ENCODE measurements at regions not wholly inside any gene's neighbourhood (a gene's known extent, or its start where the extent isn't known, plus 50 kb on each side); places are given as distances from the start of the nearest gene placed in this dataset.

DNA sequence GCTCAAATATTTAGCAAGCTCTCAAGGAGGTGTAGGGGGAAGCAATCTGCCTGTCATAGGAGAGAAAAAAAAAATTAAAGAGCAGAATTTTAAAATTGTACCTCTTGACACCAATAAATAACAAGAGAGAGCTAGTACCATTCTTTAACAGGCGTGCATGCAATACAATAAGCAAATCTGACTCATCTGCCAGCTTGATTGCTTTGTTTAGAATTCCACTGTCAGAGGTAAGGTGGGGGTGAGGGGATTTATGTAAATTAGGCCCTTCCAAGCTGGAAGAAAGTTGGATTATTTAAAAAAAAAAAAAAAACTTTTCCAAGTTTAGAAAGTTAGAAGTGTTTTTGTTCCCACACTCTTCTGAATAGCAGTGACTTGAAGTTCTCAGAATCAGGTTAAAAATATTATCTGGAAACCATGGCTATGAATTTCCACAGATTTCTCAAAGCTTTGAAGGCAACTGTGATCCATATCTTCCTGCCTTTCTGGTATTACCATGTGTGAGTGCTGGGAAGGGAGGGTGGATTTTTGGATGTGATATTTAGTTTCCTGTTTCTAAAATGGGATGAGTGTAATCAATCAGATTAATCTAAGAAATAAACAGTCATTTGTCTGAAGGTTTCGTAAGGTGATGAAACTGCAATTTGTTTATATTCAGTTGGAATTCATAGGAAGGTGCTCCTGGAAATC lies 477.5 kb downstream of the TLE4 start:
- TF ChIP-seq MYC (IDR thresholded peaks at IDR 0.05; ENCODE audit: low read depth, low read length) = no peak
- no peak for TF ChIP-seq MYC (CRISPR knock-in tag; IDR thresholded peaks at IDR 0.05; ENCODE audit: borderline replicate concordance, low read depth)
- TF ChIP-seq NBN (IDR thresholded peaks at IDR 0.05; ENCODE audit: low read depth) = no peak
- TF ChIP-seq ZNF512 (tag; IDR thresholded peaks at IDR 0.05) = no peak
- TF ChIP-seq SMARCA4 (IDR thresholded peaks at IDR 0.05) = no peak
- no peak for TF ChIP-seq CREB3L1 (IDR thresholded peaks at IDR 0.05; ENCODE audit: borderline replicate concordance, low read depth)
- no peak for TF ChIP-seq CHD2 (IDR thresholded peaks at IDR 0.05; ENCODE audit: low read depth, low read length)
- no peak for TF ChIP-seq GABPB2 (CRISPR knock-in tag; conservative IDR thresholded peaks at IDR 0.05)
- TF ChIP-seq, protein P1, sequence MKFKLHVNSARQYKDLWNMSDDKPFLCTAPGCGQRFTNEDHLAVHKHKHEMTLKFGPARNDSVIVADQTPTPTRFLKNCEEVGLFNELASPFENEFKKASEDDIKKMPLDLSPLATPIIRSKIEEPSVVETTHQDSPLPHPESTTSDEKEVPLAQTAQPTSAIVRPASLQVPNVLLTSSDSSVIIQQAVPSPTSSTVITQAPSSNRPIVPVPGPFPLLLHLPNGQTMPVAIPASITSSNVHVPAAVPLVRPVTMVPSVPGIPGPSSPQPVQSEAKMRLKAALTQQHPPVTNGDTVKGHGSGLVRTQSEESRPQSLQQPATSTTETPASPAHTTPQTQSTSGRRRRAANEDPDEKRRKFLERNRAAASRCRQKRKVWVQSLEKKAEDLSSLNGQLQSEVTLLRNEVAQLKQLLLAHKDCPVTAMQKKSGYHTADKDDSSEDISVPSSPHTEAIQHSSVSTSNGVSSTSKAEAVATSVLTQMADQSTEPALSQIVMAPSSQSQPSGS (CRISPR knock-in tag; IDR thresholded peaks at IDR 0.05) = no peak
- no peak for TF ChIP-seq ZNF589 (CRISPR knock-in tag; IDR thresholded peaks at IDR 0.05; ENCODE audit: low read depth)
- no peak for TF ChIP-seq YY1 (IDR thresholded peaks at IDR 0.05; ENCODE audit: borderline replicate concordance in 1 of 3, control insufficient read depth in 1 of 3, extremely low read depth in 1 of 3, insufficient read depth in 3 of 3, insufficient read length in 1 of 3, insufficient replicate concordance in 2 of 3, low read depth in 1 of 3, low read length in 2 of 3)
